ENCODE measurements at regions not wholly inside any gene's neighbourhood (a gene's known extent, or its start where the extent isn't known, plus 50 kb on each side); places are given as distances from the start of the nearest gene placed in this dataset.
"Not testable (repeated sequence)": the region's sequence is repeated elsewhere in the genome, so short reads cannot be mapped to it uniquely, and the experiment has no call there.

DNA sequence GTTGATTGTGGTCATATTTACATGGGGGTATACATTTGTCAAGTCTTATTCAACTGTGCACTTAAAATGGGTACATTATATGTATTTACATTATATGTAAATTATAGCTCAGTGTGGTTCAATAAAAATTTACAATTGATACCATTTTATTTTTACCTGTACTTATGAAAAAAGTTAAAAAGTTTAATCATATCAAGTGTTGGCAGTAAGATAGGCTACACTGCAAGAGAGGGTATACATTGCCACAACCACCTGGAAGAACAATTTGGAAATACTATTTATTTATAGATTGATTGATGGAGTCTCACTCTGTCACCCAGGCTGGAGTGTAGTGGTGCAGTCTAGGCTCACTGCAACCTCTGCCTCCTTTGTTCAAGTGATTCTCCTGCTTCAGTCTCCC, 453.3 kb downstream of the XYLT1 start:
- no peak for DNase-seq

DNA sequence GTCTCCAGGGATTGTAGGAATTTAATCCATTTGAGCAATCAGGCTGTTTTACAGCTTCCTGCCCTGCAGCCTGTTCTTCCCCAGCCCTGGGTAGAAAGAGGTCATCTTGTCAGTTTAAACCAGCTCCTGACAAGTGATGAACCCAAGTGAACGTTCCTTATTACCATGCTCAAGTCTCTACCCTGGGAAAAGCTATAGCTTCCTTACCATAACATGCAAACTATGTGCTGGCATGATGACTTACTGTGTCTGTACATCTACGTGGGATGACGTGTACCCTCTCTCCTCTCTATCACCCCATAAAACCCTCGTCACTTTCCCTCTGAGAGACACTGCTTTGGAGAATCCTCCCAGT, 452.2 kb downstream of the XYLT1 start:
- DNase-seq, result no peak

DNA sequence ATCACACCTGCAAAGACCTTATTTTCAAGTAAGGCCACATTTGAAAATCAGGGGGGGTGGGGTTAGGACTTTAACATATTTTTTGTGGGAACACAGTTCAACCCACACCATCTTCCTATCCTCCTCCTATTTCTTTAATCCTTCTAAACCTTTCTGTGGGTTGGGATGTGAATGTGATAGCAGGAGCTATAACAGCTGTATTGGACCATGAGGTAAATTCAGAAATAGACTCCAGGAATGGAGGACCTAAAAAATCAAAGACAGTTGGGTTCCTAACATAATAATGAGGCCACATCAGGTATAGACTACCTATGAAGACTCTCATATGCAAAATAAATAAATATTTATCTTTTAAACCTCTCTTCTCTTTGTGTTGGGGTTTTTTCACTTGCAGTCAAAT, 451.4 kb downstream of the XYLT1 start:
- DNase-seq, result no peak

DNA sequence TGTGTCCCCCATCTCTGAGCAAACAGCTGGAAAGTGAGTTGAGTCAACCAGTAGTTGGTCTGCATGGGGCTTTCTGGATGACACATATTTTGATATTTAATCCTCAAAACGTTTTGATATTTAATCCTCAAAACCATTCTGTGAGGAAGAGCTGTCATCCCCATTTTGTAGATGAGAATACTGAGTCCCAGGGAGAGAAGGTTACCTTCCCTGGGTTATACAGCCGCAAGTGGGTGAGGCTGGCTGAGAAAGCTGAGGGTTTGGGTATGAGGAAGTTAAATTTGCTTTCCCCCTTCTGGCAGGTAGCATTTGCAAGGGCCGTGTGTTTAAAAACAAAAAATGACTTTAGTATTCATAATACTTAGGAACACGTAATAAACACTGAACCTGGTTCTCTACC, 447.2 kb downstream of the XYLT1 start:
- DNase-seq, result no peak

GRCh38 chr16:17024514-17024913, 446.2 kb downstream of the XYLT1 start:
- DNase-seq, result no peak

DNA sequence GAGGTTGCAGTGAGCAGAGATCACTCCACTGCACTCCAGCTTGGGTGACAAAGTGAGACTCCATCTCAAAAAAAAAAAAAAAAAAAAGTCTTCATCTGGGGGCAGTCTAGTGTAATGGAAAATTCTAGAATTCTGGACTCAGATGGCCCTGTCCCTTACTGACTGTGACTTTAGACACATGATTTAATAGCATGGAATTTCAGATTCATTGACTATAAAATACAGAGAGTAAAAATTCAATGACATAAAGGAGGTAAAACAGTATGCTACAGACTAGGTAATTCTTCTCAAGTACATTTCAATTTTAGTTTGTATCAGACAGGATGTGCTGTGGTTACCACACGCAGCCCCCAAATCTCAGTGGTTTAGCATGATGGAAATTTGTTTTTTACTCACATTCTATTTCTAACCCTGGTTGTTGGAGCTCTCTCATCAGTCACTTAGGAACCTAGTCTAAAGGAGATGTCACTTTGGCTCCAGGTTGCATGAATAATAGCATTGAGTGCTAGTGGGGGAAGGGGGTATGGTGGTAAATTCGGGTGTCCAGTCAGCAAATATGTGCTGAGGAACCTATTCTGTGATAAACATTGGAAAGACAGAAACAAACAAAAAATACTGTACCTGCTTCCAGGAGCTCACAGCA, 444.0 kb downstream of the XYLT1 start:
- DNase-seq, result no peak

- DNase-seq, result no peak
Observed at GRCh38 chr16:17027488-17028129, 443.2 kb downstream of the XYLT1 start.

DNA sequence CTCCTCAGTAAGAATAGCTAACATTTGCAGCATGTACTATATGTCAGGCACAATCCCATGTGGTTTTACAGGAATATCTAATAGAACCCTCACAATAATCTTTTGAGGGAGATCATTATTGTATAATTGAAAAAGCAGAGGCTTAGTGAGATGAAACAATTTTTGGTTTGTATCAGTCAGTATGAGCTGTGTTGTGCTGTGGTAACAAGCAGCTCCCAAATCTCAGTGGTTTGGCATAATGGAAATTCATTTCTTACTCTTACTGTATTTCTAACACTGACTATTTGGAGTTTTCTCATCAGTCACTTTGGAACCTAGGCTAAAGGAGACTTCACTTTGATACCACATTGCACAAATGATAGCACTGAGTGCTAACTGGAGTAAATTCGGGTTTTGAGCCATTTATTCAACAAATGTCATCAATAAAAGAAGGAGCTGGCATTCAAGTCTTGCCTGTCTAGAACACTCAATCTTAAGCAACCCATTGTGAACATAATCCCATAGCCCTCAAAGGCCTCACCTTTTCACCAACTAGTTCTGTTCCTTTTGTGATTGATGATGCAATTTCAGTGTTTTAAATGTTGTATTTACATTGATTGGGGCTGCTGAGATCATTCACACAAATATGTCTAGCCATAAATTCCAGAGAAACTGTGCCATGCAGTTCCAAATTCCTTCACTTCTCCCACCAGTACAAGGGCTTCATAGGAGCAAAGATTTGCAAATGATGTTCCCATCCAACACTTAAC, 441.0 kb downstream of the XYLT1 start:
- no peak for DNase-seq

DNA sequence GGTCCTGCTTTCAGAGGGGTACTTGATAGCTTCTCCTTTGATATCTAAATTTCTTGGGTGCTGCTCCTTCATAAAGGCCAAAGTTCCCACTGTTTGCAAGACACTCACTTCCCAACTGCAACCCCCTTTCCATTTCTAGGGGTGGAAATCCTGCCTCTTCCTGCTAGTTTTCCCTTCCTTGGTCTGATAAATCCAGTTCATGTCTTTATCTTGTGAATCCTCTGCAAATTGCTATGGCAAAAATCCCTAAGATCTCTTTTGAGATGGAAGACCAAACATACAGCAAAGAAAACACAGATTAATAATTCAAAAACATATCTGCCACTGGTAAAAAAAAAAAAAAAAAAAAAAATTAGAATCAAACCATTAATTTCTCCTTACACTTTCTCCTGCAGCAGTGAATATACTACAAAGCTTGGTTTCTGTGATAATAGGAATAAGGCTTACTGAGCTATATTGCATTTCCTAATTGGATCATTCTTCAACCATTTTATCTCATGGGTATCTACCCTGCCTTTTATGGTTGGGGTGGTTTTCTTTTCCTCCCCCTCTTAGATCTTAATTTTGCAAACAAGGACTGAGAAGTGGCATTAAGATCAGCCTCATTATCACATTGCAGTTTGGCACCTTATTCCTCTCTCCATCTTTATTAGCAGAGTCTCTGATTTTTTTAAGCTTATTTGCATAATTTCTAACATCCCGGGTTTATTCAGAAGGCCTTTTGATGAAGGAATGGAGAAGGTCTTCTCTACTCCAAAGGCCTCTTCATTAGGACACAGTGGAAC, 439.1 kb downstream of the XYLT1 start:
- DNase-seq, result no peak

DNA sequence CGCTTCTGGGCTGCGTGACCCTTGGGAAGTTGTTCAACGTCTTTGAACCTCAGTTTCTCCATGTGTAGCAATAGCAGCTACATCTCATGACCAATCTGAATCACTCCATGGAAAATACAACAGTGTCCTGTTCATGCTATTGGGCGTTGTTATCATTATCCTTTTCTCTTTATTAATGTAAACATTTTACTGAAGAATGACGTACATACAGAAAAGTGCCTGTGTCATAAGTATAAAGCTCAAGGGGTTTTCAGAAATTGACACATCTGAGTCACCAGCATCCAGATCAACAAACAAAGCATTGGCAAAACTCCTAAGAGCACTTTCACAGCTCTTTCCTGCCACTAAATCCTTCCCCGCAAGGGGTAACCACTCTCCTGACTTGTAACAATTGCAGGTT, 438.4 kb downstream of the XYLT1 start:
- DNase-seq, result no peak

DNA sequence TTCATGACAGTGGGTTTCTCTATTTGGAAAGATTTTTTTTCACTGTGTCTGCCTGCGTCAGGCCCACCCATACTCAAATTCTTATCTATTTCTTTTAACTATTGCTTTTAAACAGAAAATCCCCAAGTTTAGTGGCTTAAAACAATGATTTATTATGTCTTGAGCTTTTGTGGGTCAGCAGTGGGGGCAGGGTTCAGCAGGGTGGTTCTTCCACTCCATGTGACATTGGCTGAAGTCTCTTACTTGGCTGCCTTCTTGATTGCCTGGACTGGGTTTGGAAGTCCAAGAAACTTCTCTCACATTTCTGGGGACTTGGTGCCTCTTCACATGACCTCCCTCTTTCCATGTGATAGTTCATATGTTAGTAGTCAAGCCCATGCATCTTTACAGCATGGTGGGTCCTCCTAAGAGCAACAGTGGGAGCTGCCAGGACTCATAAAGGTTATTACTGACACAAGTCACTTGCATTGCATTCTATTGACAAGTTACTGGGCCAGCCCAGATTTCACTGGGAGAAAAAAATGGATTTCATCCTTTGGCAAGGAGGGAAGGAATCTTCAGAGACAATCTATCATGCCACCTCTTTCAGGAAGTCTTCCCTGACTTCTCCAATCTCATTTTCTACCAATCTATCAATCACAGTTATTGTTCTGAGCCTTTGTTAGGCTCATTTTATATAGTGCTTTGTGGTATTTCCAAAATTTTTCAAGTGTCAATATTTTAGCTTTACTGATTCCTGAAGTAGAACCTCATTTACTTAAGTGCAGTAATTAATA, 436.1 kb downstream of the XYLT1 start:
- no peak for DNase-seq

DNA sequence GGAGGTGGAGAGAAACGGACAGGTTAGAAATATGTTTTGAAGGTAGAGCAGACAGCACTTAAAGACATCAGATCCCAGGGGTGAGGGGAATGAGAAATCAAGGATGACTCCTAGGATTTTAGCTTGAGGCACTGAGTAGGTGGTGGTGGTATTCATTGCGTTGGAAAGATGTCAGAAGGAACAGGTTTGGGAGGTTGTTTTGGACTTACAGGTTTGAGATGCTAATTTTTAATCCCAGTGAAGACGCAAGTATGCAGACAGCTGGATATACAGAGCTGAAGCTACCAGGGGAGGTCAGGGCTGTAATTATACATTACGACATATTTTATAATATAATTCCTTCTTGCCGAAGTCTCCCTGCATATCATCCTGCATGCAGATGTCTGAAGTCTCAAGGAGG, 433.3 kb downstream of the XYLT1 start:
- DNase-seq, result no peak

GRCh38 chr16:17038415-17038814, 432.3 kb downstream of the XYLT1 start:
- DNase-seq, result no peak

DNA sequence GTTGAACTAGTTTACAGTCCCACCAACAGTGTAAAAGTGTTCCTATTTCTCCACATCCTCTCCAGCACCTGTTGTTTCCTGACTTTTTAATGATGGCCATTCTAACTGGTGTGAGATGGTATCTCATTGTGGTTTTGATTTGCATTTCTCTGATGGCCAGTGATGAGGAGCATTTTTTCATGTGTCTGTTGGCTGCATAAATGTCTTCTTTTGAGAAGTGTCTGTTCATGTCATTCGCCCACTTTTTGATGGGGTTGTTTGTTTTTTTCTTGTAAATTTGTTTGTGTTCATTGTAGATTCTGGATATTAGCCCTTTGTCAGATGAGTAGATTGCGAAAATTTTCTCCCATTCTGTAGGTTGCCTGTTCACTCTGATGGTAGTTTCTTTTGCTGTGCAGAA, 421.7 kb downstream of the XYLT1 start:
- DNase-seq, result not testable (repeated sequence)

GRCh38 chr16:17050468-17050867, 420.3 kb downstream of the XYLT1 start:
- DNase-seq, result no peak
